ENCODE measurements at regions not wholly inside any gene's neighbourhood (a gene's known extent, or its start where the extent isn't known, plus 50 kb on each side); places are given as distances from the start of the nearest gene placed in this dataset.

GRCh38 chr2:105150231-105150630 lies 91.3 kb upstream of the GPR45 start:
- DNase-seq (ENCODE audit: low spot score) = no peak

- DNase-seq (ENCODE audit: low spot score) = no peak
Measured at GRCh38 chr2:105154119-105154818, 87.3 kb upstream of the GPR45 start.

- no peak for DNase-seq (ENCODE audit: low spot score)
Measured at GRCh38 chr2:105156166-105156565, 85.4 kb upstream of the GPR45 start.

- no peak for DNase-seq (ENCODE audit: low spot score)
Measured at GRCh38 chr2:105158002-105158401, 83.5 kb upstream of the GPR45 start.

- DNase-seq (ENCODE audit: low spot score) = no peak
Measured at GRCh38 chr2:105166688-105167087, 74.9 kb upstream of the GPR45 start.

- no peak for DNase-seq (ENCODE audit: low spot score)
Measured at GRCh38 chr2:105168543-105168942, 73.0 kb upstream of the GPR45 start.

- no peak for DNase-seq (ENCODE audit: low spot score)
Measured at GRCh38 chr2:105175231-105175630, 66.3 kb upstream of the GPR45 start.

GRCh38 chr2:105176429-105176828 lies 65.1 kb upstream of the GPR45 start:
- no peak for DNase-seq (ENCODE audit: low spot score)

- DNase-seq (ENCODE audit: low spot score) = no peak
Measured at GRCh38 chr2:105177008-105177407, 64.5 kb upstream of the GPR45 start.

- DNase-seq (ENCODE audit: low spot score) = no peak
Measured at GRCh38 chr2:105177536-105178254, 63.8 kb upstream of the GPR45 start.

- peak; percentile 28 for DNase-seq (ENCODE audit: low spot score)
Measured at GRCh38 chr2:105179469-105180372, 61.8 kb upstream of the GPR45 start.

GRCh38 chr2:105180491-105180972 lies 61.0 kb upstream of the GPR45 start:
- peak; percentile 18 for DNase-seq (ENCODE audit: low spot score)

GRCh38 chr2:105181282-105181681 lies 60.3 kb upstream of the GPR45 start:
- DNase-seq (ENCODE audit: low spot score) = no peak

GRCh38 chr2:105183555-105184323 lies 57.8 kb upstream of the GPR45 start:
- no peak for DNase-seq (ENCODE audit: low spot score)

- no peak for DNase-seq (ENCODE audit: low spot score)
Measured at GRCh38 chr2:105184420-105184819, 57.1 kb upstream of the GPR45 start.

GRCh38 chr2:105186967-105187498 lies 54.5 kb upstream of the GPR45 start:
- no peak for DNase-seq (ENCODE audit: low spot score)

GRCh38 chr2:105187531-105187930 lies 54.0 kb upstream of the GPR45 start:
- peak; percentile 14 for DNase-seq (ENCODE audit: low spot score)

- DNase-seq (ENCODE audit: low spot score) = no peak
Measured at GRCh38 chr2:105188343-105188742, 53.2 kb upstream of the GPR45 start.

Measured in umbilical cord (tissue), 1 donor.